HG02852 (cell line): ENCODE measurements at regions not wholly inside any gene's neighbourhood (a gene's known extent, or its start where the extent isn't known, plus 50 kb on each side); places are given as distances from the start of the nearest gene placed in this dataset.
"Not testable (repeated sequence)": the region's sequence is repeated elsewhere in the genome, so short reads cannot be mapped to it uniquely, and the experiment has no call there.

Source experiments
- ATAC-seq: cut with Tn5 transposase; IDR thresholded peaks from one replicate; pipeline ENCODE4 v1.9.1; 2021; ENCODE audit warnings: mild to moderate bottlenecking, moderate library complexity; ENCODE audit not compliant: unreplicated experiment

DNA sequence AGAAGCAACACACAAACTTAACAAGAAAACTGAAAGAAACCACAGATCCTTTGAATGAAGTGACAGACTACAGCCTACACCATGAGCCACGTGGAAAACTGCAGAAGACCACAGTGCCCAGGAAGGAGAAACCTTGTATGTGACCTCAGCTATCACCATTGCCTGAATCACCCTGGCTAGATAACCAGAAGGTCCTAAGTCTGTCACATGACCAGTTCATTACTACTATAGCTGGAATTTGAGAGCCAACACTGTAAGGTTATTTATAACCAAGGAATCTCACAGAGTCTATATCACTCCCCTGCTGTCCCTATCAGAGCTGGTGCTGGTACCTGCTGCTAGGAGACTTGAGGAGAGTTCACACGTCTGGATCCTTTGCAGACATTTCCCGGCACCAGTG, 90.3 kb upstream of the FBXL17 start:
- no peak for ATAC-seq

DNA sequence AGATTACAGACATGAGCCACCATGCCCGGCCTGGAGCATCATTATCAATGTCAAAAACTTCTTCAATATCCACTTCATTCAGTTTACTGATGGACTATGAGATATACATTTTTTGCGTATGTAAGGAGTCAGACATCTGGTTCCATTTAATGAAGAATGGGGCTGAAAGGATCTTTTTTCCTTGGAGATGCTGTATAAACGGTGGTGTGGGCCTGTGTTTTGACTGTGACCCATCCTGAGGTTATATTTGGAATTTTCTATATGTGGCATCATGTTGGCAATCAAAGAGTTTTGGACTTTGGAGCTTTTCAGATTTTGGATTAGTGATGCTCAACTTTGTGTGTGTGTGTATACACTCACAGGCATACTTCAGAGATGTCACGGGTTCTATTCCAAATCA, 85.7 kb upstream of the FBXL17 start:
- ATAC-seq = no peak

DNA sequence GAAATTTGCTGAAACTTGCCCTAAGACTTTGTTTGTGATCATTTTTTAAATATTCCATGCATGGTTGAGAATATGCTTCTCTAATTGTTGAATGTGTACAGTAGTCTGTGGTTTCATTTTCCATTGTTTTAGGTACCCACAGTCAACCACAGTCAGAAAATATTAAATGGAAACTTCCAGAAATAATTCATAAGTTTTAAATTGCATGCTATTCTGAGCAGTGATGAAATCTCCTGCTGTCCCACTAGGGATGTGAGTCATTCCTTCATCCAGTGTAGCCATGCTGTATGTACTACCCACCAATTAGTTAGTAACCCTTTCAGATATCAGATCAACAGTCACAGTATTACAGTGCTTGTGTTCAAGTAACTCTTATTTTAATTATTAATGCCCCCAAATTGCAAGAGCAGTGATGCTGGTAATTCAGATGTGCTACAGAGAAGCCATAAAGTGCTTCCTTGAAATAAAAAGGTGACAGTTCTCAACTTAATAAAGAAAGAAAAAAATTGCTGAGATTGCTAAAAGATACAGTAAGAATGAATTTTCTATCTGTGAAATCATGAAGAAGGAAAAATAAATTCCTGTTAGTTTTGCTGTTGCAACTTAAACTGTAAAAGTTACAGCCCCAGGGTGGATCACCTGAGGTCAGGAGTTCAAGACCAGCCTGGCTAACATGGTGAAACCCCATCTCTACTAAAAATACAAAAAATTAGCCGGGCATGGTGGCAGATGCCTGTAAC, 79.9 kb upstream of the FBXL17 start:
- no peak for ATAC-seq

DNA sequence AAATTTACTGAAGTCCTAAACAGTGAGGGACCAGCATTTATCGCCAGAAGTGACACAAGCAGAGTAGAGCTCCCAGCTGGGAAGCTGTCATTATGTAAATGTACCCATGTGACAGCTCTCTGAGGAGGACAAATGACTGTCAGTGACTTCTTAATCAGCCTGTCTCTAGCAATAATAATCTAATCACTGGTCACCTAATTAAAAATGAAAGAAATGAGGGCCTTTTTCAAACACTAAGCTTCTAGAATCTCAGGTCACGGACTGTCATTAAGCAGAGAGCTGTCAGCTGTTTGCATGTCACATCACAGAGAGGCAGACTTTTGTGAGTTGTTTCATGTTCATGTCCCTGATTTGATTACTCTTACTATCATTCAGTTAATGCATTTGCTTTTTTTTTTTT, 77.9 kb upstream of the FBXL17 start:
- ATAC-seq = no peak

DNA sequence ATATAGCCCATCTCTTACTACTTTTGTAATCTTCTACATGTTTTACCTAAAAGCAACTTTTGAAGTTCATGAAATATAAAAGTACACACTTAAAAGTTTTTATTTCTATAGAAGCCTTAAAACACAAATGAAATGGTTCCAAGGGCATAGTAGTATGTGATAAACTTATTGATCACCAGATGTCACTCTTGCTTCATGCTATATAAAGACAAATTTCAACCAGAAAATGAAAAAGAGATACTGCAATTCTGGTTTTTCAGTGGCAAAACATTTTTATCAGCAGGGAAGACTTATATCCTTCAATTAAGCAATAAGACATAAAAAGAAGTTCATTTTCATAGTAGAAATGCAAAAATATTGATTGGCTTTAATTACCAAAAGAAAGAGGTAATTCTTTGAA, 69.4 kb upstream of the FBXL17 start:
- no peak for ATAC-seq

DNA sequence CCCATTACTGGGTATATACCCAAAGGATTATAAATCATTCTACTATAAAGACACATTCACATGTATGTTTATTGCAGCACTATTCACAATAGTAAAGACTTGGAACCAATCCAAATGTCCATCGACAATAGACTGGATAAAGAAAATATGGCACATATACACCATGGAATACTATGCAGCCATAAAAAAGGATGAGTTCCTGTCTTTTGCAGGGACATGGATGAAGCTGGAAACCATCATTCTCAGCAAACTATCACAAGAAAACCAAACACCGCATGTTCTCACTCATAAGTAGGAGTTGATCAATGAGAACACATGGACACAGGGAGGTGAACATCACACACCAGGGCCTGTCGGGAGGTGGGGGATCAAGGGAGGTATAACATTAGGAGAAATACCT, 62.2 kb upstream of the FBXL17 start:
- not testable (repeated sequence) for ATAC-seq

DNA sequence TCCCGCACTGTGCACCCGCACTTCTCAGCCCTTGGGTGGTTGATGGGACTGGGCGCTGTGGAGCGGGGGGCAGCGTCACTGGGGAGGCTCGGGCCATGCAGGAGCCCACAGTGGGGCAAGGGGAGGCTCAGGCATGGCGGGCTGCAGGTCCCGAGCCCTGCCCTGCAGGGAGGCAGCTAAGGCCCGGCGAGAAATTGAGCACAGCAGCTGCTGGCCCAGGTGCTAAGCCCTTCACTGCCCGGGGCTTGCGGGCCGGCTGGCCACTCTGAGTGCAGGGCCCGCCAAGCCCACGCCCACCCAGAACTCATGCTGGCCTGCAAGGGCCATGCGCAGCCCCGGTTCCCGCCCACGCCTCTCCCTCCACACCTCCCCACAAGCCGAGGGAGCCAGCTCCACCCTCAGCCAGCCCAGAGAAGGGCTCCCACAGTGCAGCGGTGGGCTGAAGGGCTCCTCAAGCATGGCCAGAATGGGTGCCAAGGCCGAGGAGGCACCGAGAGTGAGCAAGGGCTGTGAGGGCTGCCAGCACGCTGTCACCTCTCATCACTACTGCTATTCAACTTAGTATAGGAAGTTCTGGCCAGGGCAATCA, 60.3 kb upstream of the FBXL17 start:
- not testable (repeated sequence) for ATAC-seq

DNA sequence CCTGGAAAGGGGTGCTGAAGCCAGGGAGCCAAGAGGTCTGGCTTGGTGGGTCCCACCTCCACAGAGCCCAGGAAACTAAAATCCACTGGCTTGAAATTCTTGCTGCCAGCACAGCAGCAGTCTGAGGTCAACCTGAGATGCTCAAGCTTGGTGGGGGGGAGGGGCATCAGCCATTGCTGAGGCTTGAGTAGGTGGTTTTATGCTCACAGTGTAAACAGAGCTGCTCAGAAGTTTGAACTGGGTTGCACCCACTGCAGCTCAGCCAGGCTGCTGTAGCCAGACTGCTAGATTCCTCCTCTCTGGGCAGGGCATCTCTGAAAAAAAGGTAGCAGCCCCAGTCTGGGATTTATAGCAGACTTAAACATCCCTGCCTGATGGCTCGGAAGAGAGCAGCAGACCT, 55.5 kb upstream of the FBXL17 start:
- ATAC-seq = no peak

DNA sequence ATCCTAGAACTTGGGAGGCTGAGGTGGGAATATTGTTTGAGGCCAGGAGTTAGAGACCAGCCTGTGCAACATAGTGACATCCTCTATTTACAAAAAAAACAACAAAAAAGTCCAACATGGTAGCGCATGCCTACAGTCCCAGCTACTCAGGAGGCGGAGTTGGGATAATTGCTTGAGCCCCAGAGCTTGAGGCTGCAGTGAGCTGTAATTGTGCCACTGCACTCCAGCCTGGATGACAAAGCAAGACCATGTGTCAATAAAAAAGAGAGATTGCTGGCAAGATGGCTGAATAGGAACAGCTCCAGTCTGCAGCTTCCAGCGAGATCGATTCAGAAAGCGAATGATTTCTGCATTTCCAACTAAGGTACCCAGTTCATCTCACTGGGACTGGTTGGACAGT, 54.8 kb upstream of the FBXL17 start:
- ATAC-seq = no peak

DNA sequence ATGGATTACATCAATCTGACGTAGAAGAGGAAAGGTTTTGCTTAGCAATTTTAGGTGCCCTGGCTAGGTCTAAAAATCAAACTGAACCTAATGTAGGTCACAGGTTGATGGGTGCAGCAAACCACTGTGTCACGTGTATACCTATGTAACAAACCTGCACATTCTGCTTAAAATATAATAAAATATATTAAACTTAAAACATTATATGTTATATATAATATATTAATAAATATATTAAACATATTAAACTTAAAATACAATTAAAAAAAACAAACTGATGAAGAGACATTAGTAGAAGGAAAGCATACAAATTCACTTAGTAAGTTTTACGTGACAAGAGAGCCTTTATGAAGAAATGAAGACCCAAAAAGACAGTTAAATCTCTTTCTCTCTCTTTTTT, 51.7 kb upstream of the FBXL17 start:
- ATAC-seq = no peak

DNA sequence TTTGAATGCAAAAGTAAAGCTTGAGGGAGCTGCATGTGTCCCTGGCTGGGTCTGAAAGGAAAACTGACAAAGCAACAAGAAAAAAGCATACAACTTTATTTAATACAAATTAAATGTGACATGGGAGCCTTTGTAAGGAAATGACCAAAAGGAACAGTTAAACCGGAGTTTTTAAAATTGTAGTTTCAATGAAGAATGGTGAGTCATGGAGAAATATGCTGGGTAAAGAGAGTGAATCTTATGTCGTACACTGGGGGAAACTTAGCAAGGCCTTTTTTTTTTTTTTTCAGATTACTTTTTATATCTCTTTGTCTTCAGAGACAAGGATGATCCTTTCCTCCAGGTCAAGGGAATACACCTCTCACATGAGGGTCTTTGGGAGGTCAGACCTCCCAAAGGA, 50.1 kb upstream of the FBXL17 start:
- ATAC-seq = no peak
